ENCODE measurements at regions not wholly inside any gene's neighbourhood (a gene's known extent, or its start where the extent isn't known, plus 50 kb on each side); places are given as distances from the start of the nearest gene placed in this dataset.

GRCh38 chr21:36540700-36541099 is 60.8 kb upstream of the CLDN14 start:
- TF ChIP-seq POLR2A (IDR thresholded peaks at IDR 0.05) (no peak), POLR2AphosphoS5 (IDR thresholded peaks at IDR 0.05) (no peak)

All from prostate gland (tissue), 1 donor.